Testis (tissue), 2 donors: ENCODE measurements at regions not wholly inside any gene's neighbourhood (a gene's known extent, or its start where the extent isn't known, plus 50 kb on each side); places are given as distances from the start of the nearest gene placed in this dataset.

Source experiments
- POLR2A ChIP-seq: fragments of 450-650 bp; IDR thresholded peaks from one replicate; pipeline ENCODE4 v1.6.1; 2017; ENCODE audit warnings: antibody characterized with exemption, mild to moderate bottlenecking, moderate library complexity
- TF ChIP-seq, protein P1 (sequence below), 3 experiments: fragments of 450-650 bp in 2 of 3; fragments of 200-600 bp in 1 of 3; sonication (generic) in 1 of 3; IDR thresholded peaks; one replicate each; pipeline ENCODE4 v1.5.1; 2016 to 2019; ENCODE audit warnings: antibody characterized with exemption in 3 of 3, mild to moderate bottlenecking in 2 of 3, moderate library complexity in 1 of 3

DNA sequence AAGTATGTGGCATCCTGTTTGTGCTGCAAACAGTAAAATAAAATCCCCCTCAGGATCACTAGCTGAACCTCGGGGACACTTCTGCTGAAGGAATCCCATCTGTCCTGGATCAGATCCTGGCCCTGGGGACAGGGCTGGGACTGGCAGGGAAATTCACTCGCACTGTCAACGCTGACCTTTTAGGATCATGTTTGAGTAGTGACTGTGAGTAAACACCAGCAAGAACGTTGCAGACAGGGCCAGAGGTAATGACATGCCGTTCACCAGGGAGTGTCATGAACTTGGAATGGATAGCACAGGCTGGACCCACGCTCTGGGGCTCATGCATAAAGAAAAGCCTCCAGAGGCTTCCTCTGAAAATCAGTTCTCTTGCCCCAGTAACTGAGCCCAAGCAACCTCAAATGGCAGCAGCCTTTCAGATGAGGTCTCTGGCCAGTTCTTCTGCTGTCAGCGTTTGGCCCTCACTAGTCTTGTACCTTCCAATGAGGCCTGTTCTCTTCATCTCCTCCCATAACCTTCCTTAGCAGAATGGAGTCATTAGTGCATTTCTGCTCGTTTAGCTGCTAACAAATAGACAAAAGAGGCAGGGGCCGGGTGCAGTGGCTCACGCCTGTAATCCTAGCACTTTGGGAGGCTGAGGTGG is 51.0 kb upstream of the BARX2 start:
- TF ChIP-seq, protein P1, sequence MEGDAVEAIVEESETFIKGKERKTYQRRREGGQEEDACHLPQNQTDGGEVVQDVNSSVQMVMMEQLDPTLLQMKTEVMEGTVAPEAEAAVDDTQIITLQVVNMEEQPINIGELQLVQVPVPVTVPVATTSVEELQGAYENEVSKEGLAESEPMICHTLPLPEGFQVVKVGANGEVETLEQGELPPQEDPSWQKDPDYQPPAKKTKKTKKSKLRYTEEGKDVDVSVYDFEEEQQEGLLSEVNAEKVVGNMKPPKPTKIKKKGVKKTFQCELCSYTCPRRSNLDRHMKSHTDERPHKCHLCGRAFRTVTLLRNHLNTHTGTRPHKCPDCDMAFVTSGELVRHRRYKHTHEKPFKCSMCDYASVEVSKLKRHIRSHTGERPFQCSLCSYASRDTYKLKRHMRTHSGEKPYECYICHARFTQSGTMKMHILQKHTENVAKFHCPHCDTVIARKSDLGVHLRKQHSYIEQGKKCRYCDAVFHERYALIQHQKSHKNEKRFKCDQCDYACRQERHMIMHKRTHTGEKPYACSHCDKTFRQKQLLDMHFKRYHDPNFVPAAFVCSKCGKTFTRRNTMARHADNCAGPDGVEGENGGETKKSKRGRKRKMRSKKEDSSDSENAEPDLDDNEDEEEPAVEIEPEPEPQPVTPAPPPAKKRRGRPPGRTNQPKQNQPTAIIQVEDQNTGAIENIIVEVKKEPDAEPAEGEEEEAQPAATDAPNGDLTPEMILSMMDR (IDR thresholded peaks at IDR 0.05), result no peak
- no peak for TF ChIP-seq POLR2A
